Panc1 (cell line): ENCODE measurements at regions not wholly inside any gene's neighbourhood (a gene's known extent, or its start where the extent isn't known, plus 50 kb on each side); places are given as distances from the start of the nearest gene placed in this dataset.

ENCODE experiments used
- ATAC-seq: fragments of 200-7000 bp; cut with Tn5 transposase; 2 replicates; pipeline ENCODE4 v1.9.1; 2020; ENCODE audit warnings: mild to moderate bottlenecking, moderate library complexity
- BruUV-seq: library from RNA; stranded (reverse); fragments of 400-500 nt; replicated peaks from 2 replicates; lab custom pipeline; 2021; lab: Mats Ljungman, UMichigan
- CTCF ChIA-PET: fragments of 300-600 bp; sonication (Branson Sonifier 250); formaldehyde crosslinking; loops from one replicate; lab custom pipeline; 2022; ENCODE audit warnings: antibody characterized with exemption; lab: Charles Lee
- POLR2A ChIA-PET: fragments of 300-600 bp; sonication (Branson Sonifier 250); formaldehyde crosslinking; loops from one replicate; lab custom pipeline; 2022; ENCODE audit warnings: antibody characterized with exemption; lab: Charles Lee
- DNase-seq: peaks from one replicate; pipeline ENCODE4 v3.0.0-alpha.2; 2010; ENCODE audit warnings: low read depth, low spot score
- H3K27ac ChIP-seq: 2 replicates; pipeline ENCODE4 v1.5.1; 2011; ENCODE audit warnings: mild to moderate bottlenecking, low read length, inconsistent platforms
- H3K27me3 ChIP-seq: fragments of 200-500 bp; sonication (Bioruptor generic); 2 replicates; pipeline ENCODE4 v1.6.0; 2014; ENCODE audit warnings: low read length, inconsistent platforms; ENCODE audit not compliant: control insufficient read depth, insufficient read depth
- H3K36me3 ChIP-seq: fragments of 200-500 bp; sonication (Bioruptor generic); 2 replicates; pipeline ENCODE4 v1.5.1; 2014; ENCODE audit warnings: inconsistent platforms, mild to moderate bottlenecking, low read length, moderate library complexity; ENCODE audit not compliant: control insufficient read depth, insufficient read depth
- H3K4me1 ChIP-seq: 2 replicates; pipeline ENCODE4 v1.5.1; 2011; ENCODE audit warnings: inconsistent platforms, mild to moderate bottlenecking, low read length, moderate library complexity; ENCODE audit not compliant: control insufficient read depth, insufficient read depth
- H3K4me3 ChIP-seq, 2 experiments: 2 replicates each; pipeline ENCODE4 v1.5.1; 2011 to 2012; ENCODE audit warnings: low read depth in 2 of 2, low read length in 2 of 2, mild to moderate bottlenecking in 2 of 2, inconsistent platforms in 1 of 2, moderate library complexity in 1 of 2
- H3K9me3 ChIP-seq: fragments of 200-500 bp; sonication (Bioruptor generic); 2 replicates; pipeline ENCODE4 v1.5.1; 2014; ENCODE audit warnings: low read depth, mild to moderate bottlenecking, inconsistent platforms, low read length, moderate library complexity; ENCODE audit not compliant: control insufficient read depth, insufficient read depth
- CTCF ChIP-seq: fragments of 450-650 bp; IDR thresholded peaks from 2 replicates; pipeline ENCODE4 v1.5.1; 2017; ENCODE audit warnings: mild to moderate bottlenecking
- POLR2AphosphoS5 ChIP-seq: IDR thresholded peaks from 2 replicates; pipeline ENCODE4 v1.6.1; 2012; ENCODE audit warnings: mild to moderate bottlenecking, low read depth, low read length, moderate library complexity
- REST ChIP-seq, 2 experiments: IDR thresholded peaks; 2 replicates each; pipeline ENCODE4 v1.6.1; 2011 to 2012; ENCODE audit warnings: low read depth in 2 of 2, control low read depth in 1 of 2, low read length in 1 of 2, mild to moderate bottlenecking in 1 of 2, moderate library complexity in 1 of 2; ENCODE audit not compliant: insufficient read depth in 1 of 2
- SIN3A ChIP-seq: IDR thresholded peaks from 2 replicates; pipeline ENCODE4 v1.6.1; 2012; ENCODE audit warnings: low read depth, mild to moderate bottlenecking, low read length, moderate library complexity, borderline replicate concordance; ENCODE audit not compliant: insufficient read depth
- TCF7L2 ChIP-seq: IDR thresholded peaks from 2 replicates; pipeline ENCODE4 v1.6.1; 2011; ENCODE audit warnings: mild to moderate bottlenecking, low read depth, low read length, inconsistent platforms
- in situ Hi-C: cut with HindIII; loops from 2 replicates; pipeline ENCODE4 v1.10.0; 2016; ENCODE audit warnings: low sequenced_read_pairs, low pct_unique_long_range_greater_than_20kb
- intact Hi-C: fragments of 100-400 bp; cut with micrococcal nuclease; formaldehyde crosslinking; loops from one replicate; pipeline ENCODE4 v1.10.0; 2022; ENCODE audit not compliant: unreplicated experiment

- no peak for DNase-seq
- no peaks in the 10 kb centered on the region; the same call in 1 of the 2 replicates for H3K27me3 ChIP-seq
- no peak overlapping the region for H3K27ac ChIP-seq
- no peak for ATAC-seq
- CTCF ChIA-PET = no interaction called here
- in situ Hi-C loops (no loop called here), intact Hi-C loops (no loop called here)
- no peaks in the 10 kb centered on the region for H3K36me3 ChIP-seq
- 0 out of 2 replicates have a peak, but pooled peaks cover 3% of the 10 kb centered on the region for H3K9me3 ChIP-seq
- POLR2A ChIA-PET = no interaction called here
- BruUV-seq = no TSS peak
- TF ChIP-seq REST (IDR thresholded peaks at IDR 0.05; ENCODE audit: insufficient read depth in 1 of 2, low read depth in 2 of 2, low read length in 1 of 2) (no peak), TCF7L2 (no peak), CTCF (no peak), POLR2AphosphoS5 (no peak), SIN3A (no peak)
- no peak overlapping the region for H3K4me3 ChIP-seq
- H3K4me1 ChIP-seq = no peaks in the 10 kb centered on the region
These were observed 65.4 kb downstream of the FZD10 start for GRCh38 chr12:130227641-130228040.

GRCh38 chr12:130236446-130236845, 74.2 kb downstream of the FZD10 start:
- H3K9me3 ChIP-seq = no peaks in the 10 kb centered on the region
- TF ChIP-seq TCF7L2 = no peak
- no peak for TF ChIP-seq CTCF
- TF ChIP-seq REST (IDR thresholded peaks at IDR 0.05; ENCODE audit: insufficient read depth in 1 of 2, low read depth in 2 of 2, low read length in 1 of 2) = no peak
- TF ChIP-seq POLR2AphosphoS5 = no peak
- TF ChIP-seq SIN3A = no peak
- ChIA-PET POLR2A (no interaction called here), CTCF (no interaction called here)
- no peaks in the 10 kb centered on the region for H3K4me1 ChIP-seq
- no peaks in the 10 kb centered on the region for H3K36me3 ChIP-seq
- no TSS peak for BruUV-seq
- DNase-seq (no peak), ATAC-seq (no peak)
- H3K27ac ChIP-seq = no peak overlapping the region
- in situ Hi-C loops (no loop called here), intact Hi-C loops (no loop called here)
- no peaks in the 10 kb centered on the region; the same call in 1 of the 2 replicates for H3K27me3 ChIP-seq
- no peak overlapping the region for H3K4me3 ChIP-seq
